Suprapubic skin (tissue), 4 donors: ENCODE measurements at regions not wholly inside any gene's neighbourhood (a gene's known extent, or its start where the extent isn't known, plus 50 kb on each side); places are given as distances from the start of the nearest gene placed in this dataset.
"Not testable (repeated sequence)": the region's sequence is repeated elsewhere in the genome, so short reads cannot be mapped to it uniquely, and the experiment has no call there.

Experiments
- DNase-seq, 2 donors: peaks; one replicate each; pipeline ENCODE4 v3.0.0-alpha.2; 2019; ENCODE audit warnings: low spot score in 2 of 2
- H3K27ac ChIP-seq: fragments of 200-600 bp; sonication (generic); one replicate; pipeline ENCODE4 v1.5.1; 2019
- H3K27me3 ChIP-seq: fragments of 200-600 bp; sonication (generic); one replicate; pipeline ENCODE4 v1.5.1; 2019
- H3K36me3 ChIP-seq: fragments of 200-600 bp; sonication (generic); one replicate; pipeline ENCODE4 v1.5.1; 2019
- H3K4me1 ChIP-seq: fragments of 200-600 bp; sonication (generic); one replicate; pipeline ENCODE4 v1.5.1; 2019
- H3K4me3 ChIP-seq: fragments of 200-600 bp; sonication (generic); one replicate; pipeline ENCODE4 v1.5.1; 2019; ENCODE audit warnings: mild to moderate bottlenecking
- H3K9me3 ChIP-seq: fragments of 200-600 bp; sonication (generic); one replicate; pipeline ENCODE4 v1.5.1; 2019
- EP300 ChIP-seq: sonication (generic); formaldehyde crosslinking; IDR thresholded peaks from one replicate; pipeline ENCODE4 v1.6.1; 2017; ENCODE audit warnings: antibody characterized with exemption
- POLR2A ChIP-seq, 2 donors: fragments of 450-650 bp; IDR thresholded peaks; one replicate each; pipeline ENCODE4 v1.6.1; 2017; ENCODE audit warnings: antibody characterized with exemption in 2 of 2, mild to moderate bottlenecking in 2 of 2, moderate library complexity in 2 of 2
- POLR2AphosphoS5 ChIP-seq, 3 donors: sonication (generic); formaldehyde crosslinking; IDR thresholded peaks; one replicate each; pipeline ENCODE4 v1.6.1; 2017; ENCODE audit warnings: antibody characterized with exemption in 3 of 3
- WGBS: methylation state at CpG from one replicate; pipeline ENCODE4 v1.1.5; 2018; 5-methylcytosine and 5-hydroxymethylcytosine counted together
- TF ChIP-seq, protein P1 (sequence below), 2 donors: fragments of 200-600 bp in 1 of 2; fragments of 450-650 bp in 1 of 2; sonication (generic) in 1 of 2; IDR thresholded peaks; one replicate each; pipeline ENCODE4 v1.5.1; 2016 to 2019; ENCODE audit warnings: antibody characterized with exemption in 2 of 2, mild to moderate bottlenecking in 1 of 2, moderate library complexity in 1 of 2

DNA sequence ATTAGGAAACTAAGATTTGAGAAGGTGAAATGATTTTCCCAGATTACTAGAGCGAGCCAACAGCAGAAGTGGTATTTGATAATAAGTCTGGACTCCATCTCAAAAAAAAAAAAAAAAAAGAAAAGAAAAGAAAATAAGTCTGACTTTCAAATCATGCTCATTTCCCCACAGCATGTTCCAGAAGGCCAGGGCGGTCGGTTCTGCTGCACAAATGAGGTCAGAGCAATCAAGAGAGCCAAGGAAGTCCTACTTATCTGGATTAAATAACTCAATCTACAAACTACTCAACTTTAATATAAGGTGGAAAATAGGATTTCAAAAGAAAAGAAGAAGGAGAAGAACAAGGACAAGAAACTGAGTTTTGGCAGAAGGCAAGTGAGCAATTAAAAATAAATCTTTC is 130.4 kb upstream of the RASA1 start:
- no peaks in the 10 kb centered on the region for H3K4me1 ChIP-seq
- H3K9me3 ChIP-seq = no peaks in the 10 kb centered on the region
- DNase-seq = no peak
- H3K4me3 ChIP-seq = no peak overlapping the region
- H3K27ac ChIP-seq = no peak overlapping the region
- no peaks in the 10 kb centered on the region for H3K36me3 ChIP-seq
- WGBS = 66% methylated on average over 3 of the region's 3 CpGs
- no peaks in the 10 kb centered on the region for H3K27me3 ChIP-seq
- no peak for TF ChIP-seq POLR2AphosphoS5 (IDR thresholded peaks at IDR 0.05)
- no peak for TF ChIP-seq POLR2A (IDR thresholded peaks at IDR 0.05)
- no peak for TF ChIP-seq EP300
- TF ChIP-seq, protein P1, sequence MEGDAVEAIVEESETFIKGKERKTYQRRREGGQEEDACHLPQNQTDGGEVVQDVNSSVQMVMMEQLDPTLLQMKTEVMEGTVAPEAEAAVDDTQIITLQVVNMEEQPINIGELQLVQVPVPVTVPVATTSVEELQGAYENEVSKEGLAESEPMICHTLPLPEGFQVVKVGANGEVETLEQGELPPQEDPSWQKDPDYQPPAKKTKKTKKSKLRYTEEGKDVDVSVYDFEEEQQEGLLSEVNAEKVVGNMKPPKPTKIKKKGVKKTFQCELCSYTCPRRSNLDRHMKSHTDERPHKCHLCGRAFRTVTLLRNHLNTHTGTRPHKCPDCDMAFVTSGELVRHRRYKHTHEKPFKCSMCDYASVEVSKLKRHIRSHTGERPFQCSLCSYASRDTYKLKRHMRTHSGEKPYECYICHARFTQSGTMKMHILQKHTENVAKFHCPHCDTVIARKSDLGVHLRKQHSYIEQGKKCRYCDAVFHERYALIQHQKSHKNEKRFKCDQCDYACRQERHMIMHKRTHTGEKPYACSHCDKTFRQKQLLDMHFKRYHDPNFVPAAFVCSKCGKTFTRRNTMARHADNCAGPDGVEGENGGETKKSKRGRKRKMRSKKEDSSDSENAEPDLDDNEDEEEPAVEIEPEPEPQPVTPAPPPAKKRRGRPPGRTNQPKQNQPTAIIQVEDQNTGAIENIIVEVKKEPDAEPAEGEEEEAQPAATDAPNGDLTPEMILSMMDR (IDR thresholded peaks at IDR 0.05) = no peak

DNA sequence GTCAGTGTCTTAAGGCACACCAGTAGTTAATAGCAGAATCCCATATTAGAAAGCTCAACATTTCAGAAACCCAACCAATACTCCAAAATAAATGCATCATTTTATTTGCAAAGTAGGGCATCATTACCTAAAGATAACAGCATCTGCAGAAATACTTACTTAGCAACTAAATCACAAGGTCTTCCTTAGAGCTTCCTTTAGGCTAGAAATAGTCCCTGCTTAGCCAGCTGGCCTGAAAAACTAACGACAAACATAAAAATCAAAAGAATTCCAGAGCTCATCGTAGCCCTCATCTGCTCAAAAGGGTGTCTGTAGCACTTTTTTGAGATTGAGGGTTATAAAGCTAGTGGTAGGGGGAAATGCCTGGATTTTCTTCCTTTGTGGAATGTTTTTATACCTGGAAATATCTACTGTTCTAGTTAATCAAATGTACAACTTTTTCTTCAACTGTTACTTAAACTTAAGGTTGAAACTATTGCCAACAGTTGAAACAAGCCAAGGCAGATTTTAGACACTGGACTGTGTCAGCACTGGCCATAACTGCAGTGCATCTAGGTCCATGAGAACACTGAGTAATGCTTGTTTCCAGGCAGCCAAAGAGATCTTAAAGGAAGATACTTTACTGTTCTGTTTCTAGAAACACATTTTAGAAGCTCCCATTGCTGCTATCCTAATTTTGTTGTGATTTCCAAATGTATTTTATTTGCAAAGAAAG is 129.4 kb upstream of the RASA1 start:
- H3K4me1 ChIP-seq = no peaks in the 10 kb centered on the region
- TF ChIP-seq POLR2A (IDR thresholded peaks at IDR 0.05) (no peak), EP300 (no peak), POLR2AphosphoS5 (IDR thresholded peaks at IDR 0.05) (no peak)
- TF ChIP-seq, protein P1 (IDR thresholded peaks at IDR 0.05) = no peak

DNA sequence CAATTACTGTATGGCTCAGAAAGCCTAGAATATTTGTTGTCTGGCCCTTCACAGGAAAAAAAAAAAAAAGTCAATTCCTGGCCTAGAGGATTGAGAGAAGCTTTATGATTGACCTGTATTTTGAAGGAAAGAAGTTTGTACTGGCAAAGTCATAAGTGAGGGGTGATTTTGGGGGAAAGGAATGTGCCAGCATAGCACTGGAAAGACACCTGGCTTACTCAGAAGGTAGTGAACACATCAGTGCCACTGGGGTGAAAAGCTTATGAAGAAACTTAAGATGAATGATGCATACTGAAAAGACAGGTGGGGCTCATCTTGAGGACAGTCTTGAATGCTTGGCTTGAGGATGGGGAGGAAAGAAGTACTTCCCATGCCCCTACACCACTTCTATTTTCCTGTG is 127.9 kb upstream of the RASA1 start:
- Histone ChIP-seq H3K27ac (no peak overlapping the region), H3K4me3 (no peak overlapping the region), H3K4me1 (no peaks in the 10 kb centered on the region), H3K36me3 (no peaks in the 10 kb centered on the region), H3K9me3 (no peaks in the 10 kb centered on the region), H3K27me3 (no peaks in the 10 kb centered on the region)
- TF ChIP-seq, protein P1 (IDR thresholded peaks at IDR 0.05) = no peak
- no peak for TF ChIP-seq POLR2AphosphoS5 (IDR thresholded peaks at IDR 0.05)
- TF ChIP-seq EP300 = no peak
- no peak for TF ChIP-seq POLR2A (IDR thresholded peaks at IDR 0.05)
- no peak for DNase-seq

More for the DNA sequence above, 129.4 kb upstream of the RASA1 start:
- Histone ChIP-seq H3K9me3 (no peaks in the 10 kb centered on the region), H3K36me3 (no peaks in the 10 kb centered on the region), H3K27ac (no peak overlapping the region), H3K27me3 (no peaks in the 10 kb centered on the region), H3K4me3 (no peak overlapping the region)
- DNase-seq = no peak
- 12% methylated on average over 2 of the region's 2 CpGs for WGBS

DNA sequence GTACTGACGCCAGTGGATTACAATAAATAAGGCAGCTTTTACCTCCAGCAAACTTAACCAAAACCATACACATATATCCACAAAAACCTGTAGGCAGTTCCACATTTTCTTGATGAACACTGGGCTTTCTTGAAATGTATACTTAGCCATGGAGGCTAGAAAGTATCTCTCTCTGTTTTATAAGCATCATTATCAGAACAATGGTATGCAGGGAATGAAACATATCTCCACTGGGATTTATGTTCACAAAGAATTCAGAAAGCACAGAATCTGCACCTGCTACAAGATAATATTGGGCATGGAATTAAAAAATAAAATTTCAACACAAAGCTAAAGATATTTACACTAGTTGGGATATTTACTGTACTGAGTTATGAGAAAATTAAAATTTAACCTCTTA is 126.1 kb upstream of the RASA1 start:
- H3K27me3 ChIP-seq = no peaks in the 10 kb centered on the region
- no peaks in the 10 kb centered on the region for H3K36me3 ChIP-seq
- WGBS = 78% methylated on average over 1 of the region's 1 CpG
- TF ChIP-seq POLR2AphosphoS5 (IDR thresholded peaks at IDR 0.05) = no peak
- no peak for TF ChIP-seq EP300
- TF ChIP-seq, protein P1 (IDR thresholded peaks at IDR 0.05) = no peak
- no peak for TF ChIP-seq POLR2A (IDR thresholded peaks at IDR 0.05)
- H3K4me1 ChIP-seq = no peaks in the 10 kb centered on the region
- no peak overlapping the region for H3K4me3 ChIP-seq
- no peak for DNase-seq
- H3K9me3 ChIP-seq = no peaks in the 10 kb centered on the region
- H3K27ac ChIP-seq = no peak overlapping the region

DNA sequence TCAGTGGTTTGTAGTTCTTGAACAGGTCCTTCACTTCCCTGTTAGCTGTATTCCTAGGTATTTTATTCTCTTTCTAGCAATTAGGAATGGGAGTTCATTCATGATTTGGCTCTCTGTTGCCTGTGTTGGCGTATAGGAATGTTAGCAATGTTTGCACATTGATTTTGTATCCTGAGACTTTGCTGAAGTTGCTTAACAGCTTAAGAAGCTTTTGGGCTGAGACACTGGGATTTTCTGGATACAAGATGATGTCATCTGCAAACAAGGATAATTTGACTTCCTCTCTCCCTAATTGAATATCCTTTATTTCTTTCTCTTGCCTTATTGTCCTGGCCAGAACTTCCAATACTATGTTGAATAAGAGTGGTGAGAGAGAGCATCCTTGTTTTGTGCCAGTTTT is 121.8 kb upstream of the RASA1 start:
- 75% methylated on average over 1 of the region's 1 CpG for WGBS
- not testable (repeated sequence) for H3K4me3 ChIP-seq, H3K27ac ChIP-seq, H3K4me1 ChIP-seq, H3K36me3 ChIP-seq, DNase-seq, H3K27me3 ChIP-seq, H3K9me3 ChIP-seq

DNA sequence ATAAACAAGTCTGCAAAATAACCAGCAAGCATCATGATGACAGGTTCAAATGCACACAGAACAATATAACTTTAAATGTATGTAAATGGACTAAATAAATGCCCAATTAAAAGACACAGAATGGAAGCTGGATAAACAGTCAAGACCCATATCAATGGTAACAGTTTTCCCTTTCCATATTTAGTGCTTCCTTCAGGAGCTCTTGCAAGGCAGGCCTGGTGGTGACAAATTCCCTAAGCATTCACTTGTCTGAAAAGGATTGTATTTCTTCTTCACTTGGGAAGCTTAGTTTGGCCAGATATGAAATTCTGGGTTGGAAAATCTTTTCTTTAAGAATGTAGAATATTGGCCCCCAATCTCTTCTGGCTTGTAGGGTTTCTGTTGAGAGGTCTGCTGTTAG is 120.2 kb upstream of the RASA1 start:
- Histone ChIP-seq H3K27ac (no peak overlapping the region), H3K4me3 (no peak overlapping the region), H3K9me3 (no peaks in the 10 kb centered on the region), H3K4me1 (no peaks in the 10 kb centered on the region), H3K36me3 (no peaks in the 10 kb centered on the region), H3K27me3 (no peaks in the 10 kb centered on the region)
- no peak for DNase-seq
- TF ChIP-seq POLR2A (IDR thresholded peaks at IDR 0.05) = no peak
- TF ChIP-seq, protein P1 (IDR thresholded peaks at IDR 0.05) = no peak
- TF ChIP-seq EP300 = no peak
- TF ChIP-seq POLR2AphosphoS5 (IDR thresholded peaks at IDR 0.05) = no peak
